ENCODE measurements at regions not wholly inside any gene's neighbourhood (a gene's known extent, or its start where the extent isn't known, plus 50 kb on each side); places are given as distances from the start of the nearest gene placed in this dataset.

GRCh38 chr6:16059496-16059895 lies 69.4 kb upstream of the MYLIP start:
- Histone ChIP-seq H3K27me3 (ENCODE audit: control insufficient read depth, insufficient read depth, low read length) (no peaks in the 10 kb centered on the region), H3K27ac (ENCODE audit: insufficient read depth, low read length, poor library complexity, severe bottlenecking) (no peak overlapping the region)
- H3K36me3 Mint-ChIP-seq = no peaks in the 10 kb centered on the region

GRCh38 chr6:16058929-16059345 lies 69.9 kb upstream of the MYLIP start:
- Mint-ChIP-seq H3K36me3 (no peaks in the 10 kb centered on the region), H3K4me1 (no peaks in the 10 kb centered on the region), H3K9me3 (no peaks in the 10 kb centered on the region), H3K27ac (peak overlapping the region in 1 of 3 donors; percentile 11), H3K4me3 (no peak overlapping the region), H3K27me3 (peaks cover 4% of the 10 kb centered on the region)
- Histone ChIP-seq H3K4me1 (ENCODE audit: control insufficient read depth, insufficient read depth, low read length, poor library complexity, severe bottlenecking) (no peaks in the 10 kb centered on the region), H3K27ac (ENCODE audit: insufficient read depth, low read length, poor library complexity, severe bottlenecking) (no peak overlapping the region), H3K36me3 (ENCODE audit: control insufficient read depth, insufficient read depth, low read length) (no peaks in the 10 kb centered on the region), H3K4me3 (ENCODE audit: low read depth, low read length) (no peak overlapping the region), H3K27me3 (ENCODE audit: control insufficient read depth, insufficient read depth, low read length) (no peaks in the 10 kb centered on the region), H3K9me3 (ENCODE audit: control insufficient read depth in 2 of 2, low read length in 2 of 2) (no peaks in the 10 kb centered on the region)
- no peak for ATAC-seq (ENCODE audit: low read depth in 2 of 2)
- no peak for DNase-seq

More at GRCh38 chr6:16059496-16059895, 69.4 kb upstream of the MYLIP start:
- Histone ChIP-seq H3K4me1 (ENCODE audit: control insufficient read depth, insufficient read depth, low read length, poor library complexity, severe bottlenecking) (no peaks in the 10 kb centered on the region), H3K9me3 (ENCODE audit: control insufficient read depth in 2 of 2, low read length in 2 of 2) (no peaks in the 10 kb centered on the region), H3K36me3 (ENCODE audit: control insufficient read depth, insufficient read depth, low read length) (no peaks in the 10 kb centered on the region), H3K4me3 (ENCODE audit: low read depth, low read length) (no peak overlapping the region)
- Mint-ChIP-seq H3K27ac (no peak overlapping the region), H3K4me3 (no peak overlapping the region), H3K9me3 (no peaks in the 10 kb centered on the region), H3K27me3 (peaks cover 4% of the 10 kb centered on the region), H3K4me1 (no peaks in the 10 kb centered on the region)
- ATAC-seq (ENCODE audit: low read depth in 2 of 2) = no peak
- DNase-seq = no peak

- no peaks in the 10 kb centered on the region for H3K9me3 Mint-ChIP-seq
- H3K4me3 Mint-ChIP-seq = no peak overlapping the region
- H3K27me3 ChIP-seq (ENCODE audit: control insufficient read depth, insufficient read depth, low read length) = peaks cover 1% of the 10 kb centered on the region
- DNase-seq (no peak), ATAC-seq (ENCODE audit: low read depth in 2 of 2) (no peak)
- H3K4me1 Mint-ChIP-seq = no peaks in the 10 kb centered on the region
- no peak overlapping the region for H3K4me3 ChIP-seq (ENCODE audit: low read depth, low read length)
- H3K36me3 Mint-ChIP-seq = no peaks in the 10 kb centered on the region
- peak overlapping the region in 1 of 3 donors; percentile 11 for H3K27ac Mint-ChIP-seq
- peaks cover 4% of the 10 kb centered on the region for H3K27me3 Mint-ChIP-seq
- H3K9me3 ChIP-seq (ENCODE audit: control insufficient read depth in 2 of 2, low read length in 2 of 2) = no peaks in the 10 kb centered on the region
- H3K27ac ChIP-seq (ENCODE audit: insufficient read depth, low read length, poor library complexity, severe bottlenecking) = no peak overlapping the region
- no peaks in the 10 kb centered on the region for H3K36me3 ChIP-seq (ENCODE audit: control insufficient read depth, insufficient read depth, low read length)
- H3K4me1 ChIP-seq (ENCODE audit: control insufficient read depth, insufficient read depth, low read length, poor library complexity, severe bottlenecking) = no peaks in the 10 kb centered on the region
These were observed 70.5 kb upstream of the MYLIP start for GRCh38 chr6:16058201-16058928.

GRCh38 chr6:16057446-16057845 lies 71.4 kb upstream of the MYLIP start:
- no peak overlapping the region for H3K4me3 Mint-ChIP-seq
- no peaks in the 10 kb centered on the region for H3K36me3 Mint-ChIP-seq
- peaks cover 4% of the 10 kb centered on the region for H3K27me3 Mint-ChIP-seq
- no peaks in the 10 kb centered on the region for H3K4me1 Mint-ChIP-seq
- Histone ChIP-seq H3K27me3 (ENCODE audit: control insufficient read depth, insufficient read depth, low read length) (peaks cover 3% of the 10 kb centered on the region), H3K36me3 (ENCODE audit: control insufficient read depth, insufficient read depth, low read length) (no peaks in the 10 kb centered on the region), H3K4me1 (ENCODE audit: control insufficient read depth, insufficient read depth, low read length, poor library complexity, severe bottlenecking) (no peaks in the 10 kb centered on the region), H3K27ac (ENCODE audit: insufficient read depth, low read length, poor library complexity, severe bottlenecking) (no peak overlapping the region), H3K4me3 (ENCODE audit: low read depth, low read length) (no peak overlapping the region), H3K9me3 (ENCODE audit: control insufficient read depth in 2 of 2, low read length in 2 of 2) (no peaks in the 10 kb centered on the region)
- DNase-seq = no peak
- no peak for ATAC-seq (ENCODE audit: low read depth in 2 of 2)
- no peak overlapping the region for H3K27ac Mint-ChIP-seq
- no peaks in the 10 kb centered on the region for H3K9me3 Mint-ChIP-seq

- Mint-ChIP-seq H3K36me3 (no peaks in the 10 kb centered on the region), H3K4me3 (no peak overlapping the region), H3K27me3 (peaks cover 8% of the 10 kb centered on the region), H3K4me1 (no peaks in the 10 kb centered on the region), H3K27ac (no peak overlapping the region), H3K9me3 (peaks cover 0 to under 1% (median 0%) of the 10 kb centered on the region in 7 donors)
- peaks cover 3% of the 10 kb centered on the region for H3K27me3 ChIP-seq (ENCODE audit: control insufficient read depth, insufficient read depth, low read length)
- H3K4me1 ChIP-seq (ENCODE audit: control insufficient read depth, insufficient read depth, low read length, poor library complexity, severe bottlenecking) = no peaks in the 10 kb centered on the region
- H3K4me3 ChIP-seq (ENCODE audit: low read depth, low read length) = no peak overlapping the region
- ATAC-seq (ENCODE audit: low read depth in 2 of 2) (no peak), DNase-seq (no peak)
- no peaks in the 10 kb centered on the region for H3K9me3 ChIP-seq (ENCODE audit: control insufficient read depth in 2 of 2, low read length in 2 of 2)
- H3K36me3 ChIP-seq (ENCODE audit: control insufficient read depth, insufficient read depth, low read length) = no peaks in the 10 kb centered on the region
- H3K27ac ChIP-seq (ENCODE audit: insufficient read depth, low read length, poor library complexity, severe bottlenecking) = no peak overlapping the region
These were observed 72.5 kb upstream of the MYLIP start for GRCh38 chr6:16056263-16056870.

- Mint-ChIP-seq H3K36me3 (no peaks in the 10 kb centered on the region), H3K4me3 (no peak overlapping the region), H3K9me3 (peaks cover 0 to 3% (median 0%) of the 10 kb centered on the region in 7 donors), H3K4me1 (no peaks in the 10 kb centered on the region), H3K27ac (no peak overlapping the region), H3K27me3 (peaks cover 10% of the 10 kb centered on the region)
- Histone ChIP-seq H3K4me1 (ENCODE audit: control insufficient read depth, insufficient read depth, low read length, poor library complexity, severe bottlenecking) (no peaks in the 10 kb centered on the region), H3K36me3 (ENCODE audit: control insufficient read depth, insufficient read depth, low read length) (no peaks in the 10 kb centered on the region), H3K9me3 (ENCODE audit: control insufficient read depth in 2 of 2, low read length in 2 of 2) (no peaks in the 10 kb centered on the region), H3K4me3 (ENCODE audit: low read depth, low read length) (no peak overlapping the region), H3K27ac (ENCODE audit: insufficient read depth, low read length, poor library complexity, severe bottlenecking) (no peak overlapping the region), H3K27me3 (ENCODE audit: control insufficient read depth, insufficient read depth, low read length) (peaks cover 3% of the 10 kb centered on the region)
- DNase-seq (no peak), ATAC-seq (ENCODE audit: low read depth in 2 of 2) (no peak)
These were observed 73.0 kb upstream of the MYLIP start for GRCh38 chr6:16055852-16056251.

GRCh38 chr6:16049168-16049567 lies 79.7 kb upstream of the MYLIP start:
- Mint-ChIP-seq H3K36me3 (no peaks in the 10 kb centered on the region), H3K27ac (no peak overlapping the region), H3K27me3 (peaks cover 20% of the 10 kb centered on the region), H3K4me3 (no peak overlapping the region), H3K9me3 (peaks cover 0 to 4% (median 0%) of the 10 kb centered on the region in 7 donors), H3K4me1 (no peaks in the 10 kb centered on the region)
- Histone ChIP-seq H3K4me3 (ENCODE audit: low read depth, low read length) (no peak overlapping the region), H3K4me1 (ENCODE audit: control insufficient read depth, insufficient read depth, low read length, poor library complexity, severe bottlenecking) (no peaks in the 10 kb centered on the region), H3K36me3 (ENCODE audit: control insufficient read depth, insufficient read depth, low read length) (no peaks in the 10 kb centered on the region), H3K27ac (ENCODE audit: insufficient read depth, low read length, poor library complexity, severe bottlenecking) (no peak overlapping the region), H3K27me3 (ENCODE audit: control insufficient read depth, insufficient read depth, low read length) (peaks cover 4% of the 10 kb centered on the region), H3K9me3 (ENCODE audit: control insufficient read depth in 2 of 2, low read length in 2 of 2) (no peaks in the 10 kb centered on the region)
- DNase-seq (no peak), ATAC-seq (ENCODE audit: low read depth in 2 of 2) (no peak)

- no peak for ATAC-seq (ENCODE audit: low read depth in 2 of 2)
- Histone ChIP-seq H3K4me1 (ENCODE audit: control insufficient read depth, insufficient read depth, low read length, poor library complexity, severe bottlenecking) (no peaks in the 10 kb centered on the region), H3K27ac (ENCODE audit: insufficient read depth, low read length, poor library complexity, severe bottlenecking) (no peak overlapping the region), H3K27me3 (ENCODE audit: control insufficient read depth, insufficient read depth, low read length) (peaks cover 2% of the 10 kb centered on the region), H3K36me3 (ENCODE audit: control insufficient read depth, insufficient read depth, low read length) (no peaks in the 10 kb centered on the region), H3K4me3 (ENCODE audit: low read depth, low read length) (no peak overlapping the region), H3K9me3 (ENCODE audit: control insufficient read depth in 2 of 2, low read length in 2 of 2) (no peaks in the 10 kb centered on the region)
- H3K9me3 Mint-ChIP-seq = peaks cover 0 to 4% (median 0%) of the 10 kb centered on the region in 7 donors
- H3K4me3 Mint-ChIP-seq = no peak overlapping the region
- H3K27ac Mint-ChIP-seq = no peak overlapping the region
- H3K27me3 Mint-ChIP-seq = peaks cover 25% of the 10 kb centered on the region
- no peaks in the 10 kb centered on the region for H3K4me1 Mint-ChIP-seq
- H3K36me3 Mint-ChIP-seq = no peaks in the 10 kb centered on the region
- DNase-seq = no peak
These were observed 80.7 kb upstream of the MYLIP start for GRCh38 chr6:16048221-16048620.
